Right kidney (tissue), 1 donor: ENCODE measurements at regions not wholly inside any gene's neighbourhood (a gene's known extent, or its start where the extent isn't known, plus 50 kb on each side); places are given as distances from the start of the nearest gene placed in this dataset.
"Not testable (repeated sequence)": the region's sequence is repeated elsewhere in the genome, so short reads cannot be mapped to it uniquely, and the experiment has no call there.

Experiments used
- DNase-seq: peaks from one replicate; pipeline ENCODE4 v3.0.0-alpha.2; 2016

DNA sequence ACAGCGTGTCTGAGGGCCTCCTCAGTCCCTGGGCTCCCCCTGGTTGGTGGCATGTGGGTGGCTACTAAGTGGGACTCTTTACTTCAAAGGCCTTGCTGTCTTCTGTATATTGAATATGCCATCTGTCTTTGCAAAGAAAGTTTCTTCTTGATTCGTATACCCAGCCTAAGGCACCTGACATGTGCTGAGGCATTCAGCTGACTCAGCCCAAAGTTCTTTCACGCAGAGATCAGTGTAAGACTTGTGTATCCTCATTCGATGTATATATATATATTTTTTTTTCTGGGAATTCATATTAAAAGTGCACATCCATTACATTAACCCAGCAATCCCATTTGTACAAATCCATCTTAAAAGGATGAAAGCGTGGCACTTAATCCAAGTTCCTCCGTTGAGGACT is 115.1 kb upstream of the PMEPA1 start:
- no peak for DNase-seq

DNA sequence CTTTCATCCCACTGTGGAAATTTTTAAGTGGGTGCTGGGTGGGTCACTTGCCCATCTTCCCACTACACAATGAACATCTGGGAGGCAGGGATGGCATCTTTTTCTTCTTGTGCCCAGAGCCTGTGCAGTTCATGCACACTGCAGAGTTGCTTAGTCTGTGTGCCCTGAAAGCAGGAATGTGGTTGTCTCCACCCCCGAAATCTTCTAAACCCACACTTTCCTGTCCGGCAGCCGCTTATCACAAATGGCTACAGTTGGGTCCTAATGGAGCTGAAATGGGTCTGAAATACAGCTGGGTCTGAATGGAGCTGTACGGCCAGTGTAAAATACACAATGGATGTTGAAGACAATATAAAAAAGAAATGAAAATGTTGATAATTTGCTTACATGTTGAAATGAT is 112.1 kb upstream of the PMEPA1 start:
- no peak for DNase-seq

DNA sequence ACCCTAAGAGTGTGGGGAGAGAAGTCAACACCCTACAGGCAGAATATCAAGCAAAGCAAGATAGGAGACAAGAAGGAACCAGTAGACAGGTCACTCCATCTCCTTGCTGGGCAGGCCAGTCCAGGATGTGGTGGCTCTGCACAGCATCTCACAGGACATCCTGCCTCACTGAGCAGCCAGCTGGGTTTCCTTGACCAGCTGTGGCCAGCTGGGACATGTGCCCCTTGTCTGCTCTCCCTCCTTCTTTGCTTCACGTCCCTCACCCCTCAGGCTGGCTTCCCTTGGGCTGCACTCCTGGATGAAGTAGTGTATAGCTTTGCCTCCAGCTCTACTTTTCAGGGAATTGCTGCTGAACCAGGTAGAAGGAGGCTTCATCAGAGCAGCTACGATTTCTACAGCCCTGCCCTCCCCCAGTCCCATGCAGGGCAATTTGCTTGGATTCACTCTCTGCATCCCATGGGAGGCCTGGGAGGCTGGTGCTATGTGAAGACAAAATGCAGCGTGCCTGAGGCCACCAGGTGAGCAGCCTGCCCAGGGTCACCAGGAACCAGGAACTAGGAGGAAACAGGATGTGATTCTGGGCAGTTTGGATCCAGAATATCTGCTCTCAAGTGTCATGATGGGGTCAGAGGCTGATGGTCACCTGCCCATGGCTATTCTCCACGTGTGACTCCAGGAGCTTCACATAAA is 110.0 kb upstream of the PMEPA1 start:
- DNase-seq, result no peak

DNA sequence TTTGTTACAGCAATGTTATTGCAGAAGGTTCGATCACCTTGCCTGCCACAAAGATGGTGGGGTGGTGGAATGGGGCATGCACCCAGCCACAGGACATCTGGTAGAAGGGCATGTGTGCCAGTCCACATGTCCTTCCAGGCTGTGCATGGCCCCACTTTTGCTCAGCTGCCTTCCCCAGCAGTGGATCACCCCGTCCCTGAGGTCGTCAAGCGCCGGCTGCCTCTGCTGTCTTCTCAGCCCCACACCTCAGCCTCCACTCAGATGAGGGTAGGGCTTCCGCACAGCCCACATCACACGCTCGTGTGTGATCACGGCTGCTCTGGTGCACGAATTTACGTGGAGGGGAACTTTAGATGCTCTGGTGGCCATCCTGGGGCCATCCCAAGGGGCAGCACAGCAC is 109.5 kb upstream of the PMEPA1 start:
- no peak for DNase-seq

DNA sequence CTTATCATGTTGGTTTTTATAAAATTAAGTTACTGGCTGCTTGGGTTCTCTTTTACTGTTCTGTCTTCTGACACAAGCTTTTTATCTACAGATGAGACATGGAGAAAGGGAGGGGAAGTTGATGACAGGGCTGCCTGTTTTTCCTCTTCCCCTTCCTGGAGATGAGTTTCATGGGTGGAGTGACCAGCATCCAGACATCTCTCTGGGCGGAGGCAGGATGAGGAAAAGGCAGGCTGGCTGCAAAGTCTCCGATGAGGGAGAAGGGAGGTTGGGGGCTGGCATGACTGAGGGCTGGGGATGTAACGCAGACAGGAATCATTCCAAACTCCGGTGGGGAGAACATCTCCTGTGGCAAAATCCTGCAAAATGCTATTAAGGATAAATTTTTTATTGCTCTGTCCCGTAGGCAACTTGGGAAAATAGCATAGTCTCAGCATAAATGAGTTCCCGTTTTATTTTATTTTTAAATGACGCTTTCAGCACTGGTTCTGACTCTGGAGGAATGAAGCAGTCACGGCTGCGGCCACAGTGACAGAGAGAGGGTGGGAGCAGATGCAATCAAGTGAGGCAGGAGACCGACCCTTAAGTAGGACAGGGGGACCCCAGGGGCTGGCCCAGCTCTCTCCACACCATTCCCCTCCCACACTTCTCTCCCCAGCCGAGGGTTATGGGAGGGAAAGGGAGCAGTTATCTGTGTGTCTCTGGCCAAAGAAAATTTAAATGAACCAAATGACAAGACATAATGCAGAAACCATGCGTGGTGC is 108.8 kb upstream of the PMEPA1 start:
- DNase-seq, result no peak

DNA sequence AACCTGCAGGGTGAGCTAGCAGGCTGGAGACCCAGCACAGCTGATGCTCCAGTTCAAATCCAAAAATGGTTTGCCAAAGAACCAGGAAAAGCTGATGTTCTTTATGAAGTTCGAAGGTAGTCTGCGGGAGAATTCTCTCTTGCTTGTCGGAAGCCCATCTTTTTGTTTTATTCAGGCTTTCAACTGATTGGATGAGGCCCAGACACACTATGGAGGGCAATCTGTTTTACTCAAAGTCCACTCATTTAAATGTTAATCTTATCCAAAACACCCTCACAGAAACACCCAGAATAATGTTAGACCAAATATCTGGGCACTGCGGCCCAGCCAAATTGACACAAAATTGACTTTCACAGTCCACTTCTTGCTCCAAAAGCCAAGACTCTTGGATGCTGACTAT is 105.6 kb upstream of the PMEPA1 start:
- no peak for DNase-seq

DNA sequence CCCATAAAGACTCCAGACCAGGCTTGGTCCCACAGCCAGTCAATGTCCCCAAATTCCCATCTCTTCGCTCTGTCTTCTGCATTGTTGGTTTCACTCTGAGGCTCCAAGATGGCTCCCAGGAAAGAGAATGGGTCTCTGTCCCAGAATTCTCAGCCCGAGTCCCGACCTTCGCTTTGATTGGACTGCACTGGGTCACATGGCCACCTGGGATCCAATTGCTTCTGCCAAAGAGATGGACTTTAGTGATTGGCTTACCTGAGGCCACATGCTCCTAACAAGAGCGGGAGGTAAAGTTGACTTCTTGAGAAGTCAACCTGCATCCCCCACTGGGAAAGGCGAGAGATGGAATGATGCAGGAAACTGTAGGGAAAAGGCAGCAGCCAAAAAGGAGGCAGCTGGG is 104.7 kb upstream of the PMEPA1 start:
- no peak for DNase-seq

DNA sequence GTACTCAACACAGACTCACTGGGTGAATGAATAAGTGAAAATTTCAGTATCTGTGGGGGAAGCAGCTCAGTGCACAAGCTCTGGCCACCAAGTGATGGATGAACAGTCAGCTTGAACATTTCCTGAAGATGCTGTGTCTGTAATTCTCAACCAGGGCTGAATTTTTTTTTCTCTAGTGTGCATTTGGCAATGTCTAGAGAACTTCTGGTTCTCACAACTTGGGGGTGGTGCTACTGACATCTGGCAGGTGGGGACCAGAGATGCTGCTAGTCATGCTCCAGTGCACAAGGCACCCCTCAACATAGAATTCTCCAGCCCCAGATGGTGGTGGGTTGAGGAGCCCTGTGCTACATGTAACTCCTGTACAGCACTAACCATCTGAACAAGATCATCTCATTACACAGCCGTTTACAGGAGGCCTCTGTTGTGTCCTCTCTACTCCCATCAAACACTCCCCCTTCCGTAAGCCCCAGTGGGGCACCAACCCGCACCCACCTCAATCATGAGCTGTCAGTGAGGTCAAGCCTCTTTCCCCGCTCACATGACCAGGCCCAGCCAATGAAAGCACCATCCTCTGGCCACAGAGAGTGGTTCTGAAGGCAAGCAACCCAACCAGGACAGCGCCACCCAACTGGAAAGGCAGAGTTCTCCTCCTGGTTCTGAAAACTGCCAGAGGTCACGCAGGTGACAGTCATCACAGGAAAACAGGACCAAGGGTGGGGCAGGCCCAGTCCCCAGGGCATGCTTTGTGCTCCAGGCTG is 103.9 kb upstream of the PMEPA1 start:
- DNase-seq, result no peak

DNA sequence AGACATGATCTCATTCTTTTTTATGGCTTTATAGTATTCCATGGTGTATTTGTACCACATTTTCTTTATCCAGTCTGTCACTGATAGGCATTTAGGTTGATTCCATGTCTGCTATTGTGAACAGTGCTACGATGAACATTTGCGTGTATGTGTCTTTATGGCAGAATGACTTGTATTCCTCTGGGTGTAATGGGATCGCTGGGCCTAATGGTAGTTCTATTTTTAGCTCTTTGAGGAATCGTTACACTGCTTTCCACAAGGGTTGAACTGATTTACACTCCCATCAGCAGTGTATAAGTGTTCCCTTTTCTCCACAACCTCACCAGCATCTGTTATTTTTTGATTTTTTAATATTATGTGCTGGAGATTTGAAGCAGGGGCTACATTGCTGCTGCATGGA is 102.8 kb upstream of the PMEPA1 start:
- not testable (repeated sequence) for DNase-seq

DNA sequence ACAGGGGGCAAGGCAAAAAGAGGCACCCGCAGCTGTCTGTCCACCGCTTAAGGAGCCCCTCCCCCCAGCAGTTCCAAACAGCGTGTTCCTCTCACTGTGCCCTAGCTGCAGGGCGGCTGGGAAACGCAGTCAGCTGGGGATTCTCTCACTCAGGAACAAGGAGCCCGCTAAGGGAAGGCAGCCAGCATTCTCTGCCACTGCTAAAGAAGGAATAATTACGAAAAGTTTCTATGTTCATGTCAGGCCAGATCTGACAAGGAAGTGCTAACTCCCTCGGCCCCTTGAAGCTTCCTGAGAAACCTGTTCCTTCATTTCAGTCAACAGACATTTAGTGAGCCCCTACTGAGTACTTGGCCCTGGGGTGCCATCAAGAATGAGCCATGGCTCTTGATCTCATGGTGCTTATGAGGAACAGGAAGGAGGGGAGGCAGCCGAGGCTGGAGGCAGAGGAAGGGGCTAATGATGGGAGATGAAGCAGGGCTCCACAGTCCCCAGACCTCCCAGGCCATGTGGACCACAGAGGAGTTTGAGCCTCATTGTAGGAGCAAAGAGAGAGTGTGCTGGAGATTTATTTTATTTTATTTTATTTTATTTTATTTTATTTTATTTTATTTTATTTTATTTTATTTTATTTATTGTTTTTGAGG is 101.7 kb upstream of the PMEPA1 start:
- DNase-seq, result no peak

DNA sequence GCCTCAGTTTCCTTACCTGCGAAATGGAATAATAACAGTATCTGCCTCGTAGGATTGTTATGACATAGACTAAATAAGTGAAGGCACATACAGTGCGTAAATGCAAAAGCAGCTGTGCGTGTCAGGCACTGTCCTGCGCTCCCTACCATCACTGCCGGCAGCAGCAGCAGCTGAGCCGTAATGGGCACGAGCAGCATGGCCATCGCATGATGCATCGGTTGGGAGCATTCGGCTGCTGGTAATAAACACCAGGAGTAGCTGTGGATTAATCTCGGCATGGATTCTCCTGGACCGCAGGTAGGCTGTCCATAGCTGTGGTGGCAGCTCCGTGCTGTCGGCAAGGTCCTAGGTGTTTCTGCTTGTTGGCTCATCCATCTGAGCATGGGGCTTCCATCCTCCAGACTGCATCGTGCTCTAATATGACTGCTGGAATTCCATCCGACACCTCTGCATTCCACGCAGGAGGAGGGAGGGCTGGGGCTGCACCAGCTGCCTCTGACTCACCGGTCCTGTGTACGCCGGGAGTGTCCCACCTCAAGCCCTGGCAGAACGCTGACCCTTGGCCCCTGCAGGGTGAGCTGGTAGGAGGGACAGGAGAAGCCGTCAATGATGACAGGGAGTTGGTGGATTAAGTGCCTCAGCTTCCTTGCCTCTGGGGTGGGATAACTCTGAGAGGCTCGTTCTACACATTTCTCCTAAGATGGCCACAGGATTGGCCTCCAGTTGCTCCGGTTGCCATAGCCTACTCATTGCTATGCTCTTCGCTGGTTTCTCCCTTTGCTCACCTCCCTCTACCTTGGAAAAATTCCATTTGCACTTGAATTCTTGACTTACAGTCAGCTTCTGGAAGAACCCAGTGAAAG is 100.9 kb upstream of the PMEPA1 start:
- DNase-seq, result no peak

DNA sequence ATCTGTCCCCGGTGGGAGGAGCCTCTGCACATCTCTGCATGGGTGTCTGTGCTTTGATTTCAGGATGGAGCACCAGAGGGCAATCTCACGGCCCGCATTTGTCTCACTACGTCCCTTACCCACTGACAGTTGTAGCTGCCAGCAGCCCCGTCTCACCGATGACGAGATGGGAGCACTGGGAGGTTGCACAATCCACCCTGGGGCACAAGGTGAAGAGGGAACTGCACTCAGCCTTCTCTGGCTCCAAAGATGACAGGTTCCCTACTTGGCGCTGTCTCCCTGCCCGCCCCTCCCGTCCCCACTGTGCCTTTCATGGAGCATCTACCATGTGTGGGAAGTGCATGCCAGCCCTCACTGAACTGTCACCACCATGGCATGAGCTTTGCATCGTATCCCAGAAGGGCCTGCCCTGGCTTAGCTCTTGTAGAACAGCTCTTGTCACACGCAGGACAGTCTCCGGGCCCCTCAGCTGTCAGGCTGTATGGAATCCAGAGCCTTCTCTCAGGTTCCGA is 99.9 kb upstream of the PMEPA1 start:
- no peak for DNase-seq

DNA sequence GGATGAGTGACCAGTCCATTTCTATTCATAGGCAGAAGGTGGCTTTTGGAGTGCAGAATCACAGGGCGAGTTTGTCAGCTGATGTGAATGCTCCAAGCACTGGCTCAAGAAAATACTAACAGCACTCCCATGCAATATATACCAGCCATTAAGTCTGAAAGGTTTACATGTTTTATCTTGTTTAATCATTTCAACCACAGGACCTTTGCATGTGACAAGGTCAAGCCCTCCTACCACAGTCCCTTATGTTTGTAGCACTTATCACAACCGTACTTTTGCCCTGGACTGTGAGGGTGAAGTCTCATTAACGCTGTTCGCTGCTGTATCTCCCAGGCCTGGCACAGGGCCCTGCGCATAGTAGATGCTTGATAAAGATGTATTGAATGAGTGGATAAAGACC is 99.3 kb upstream of the PMEPA1 start:
- DNase-seq, result no peak

DNA sequence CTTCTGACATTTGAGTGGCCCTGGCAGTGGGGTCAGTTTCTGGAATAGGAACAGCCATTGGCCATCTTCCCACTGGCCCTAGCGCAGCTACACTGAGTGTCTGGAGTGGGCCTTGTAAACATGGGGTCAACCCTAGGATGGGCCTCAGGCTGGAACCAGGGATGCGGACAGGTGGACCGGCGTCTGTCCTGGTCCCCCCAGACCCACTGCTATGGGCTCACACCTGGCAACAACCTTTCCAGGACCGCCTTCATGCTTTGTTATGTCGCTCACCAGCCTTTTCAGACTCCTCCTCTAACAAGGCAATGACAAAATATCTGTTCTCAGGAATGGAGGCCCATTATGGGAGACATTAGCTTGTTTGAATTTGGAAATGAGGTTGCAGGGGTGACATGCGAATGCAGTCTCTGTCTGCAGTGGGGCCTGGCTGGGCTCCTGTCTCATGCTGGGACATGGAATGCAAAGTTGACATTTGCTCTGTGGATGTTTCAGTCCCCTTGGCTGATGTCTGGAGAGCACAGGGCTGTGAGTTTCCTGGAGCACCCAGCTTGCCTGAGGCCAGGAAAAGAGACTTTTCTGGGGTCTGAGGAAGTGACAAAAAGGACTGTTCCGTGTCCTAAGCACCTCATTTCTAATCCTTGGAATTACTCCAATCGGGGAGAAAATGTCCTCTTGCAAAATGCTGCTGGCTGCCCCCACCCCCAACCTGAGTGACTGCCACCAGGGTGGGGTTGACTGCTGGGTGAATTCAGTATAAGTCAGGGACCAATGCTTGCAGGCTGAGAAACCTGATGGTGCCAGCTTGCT is 98.7 kb upstream of the PMEPA1 start:
- DNase-seq, result no peak

DNA sequence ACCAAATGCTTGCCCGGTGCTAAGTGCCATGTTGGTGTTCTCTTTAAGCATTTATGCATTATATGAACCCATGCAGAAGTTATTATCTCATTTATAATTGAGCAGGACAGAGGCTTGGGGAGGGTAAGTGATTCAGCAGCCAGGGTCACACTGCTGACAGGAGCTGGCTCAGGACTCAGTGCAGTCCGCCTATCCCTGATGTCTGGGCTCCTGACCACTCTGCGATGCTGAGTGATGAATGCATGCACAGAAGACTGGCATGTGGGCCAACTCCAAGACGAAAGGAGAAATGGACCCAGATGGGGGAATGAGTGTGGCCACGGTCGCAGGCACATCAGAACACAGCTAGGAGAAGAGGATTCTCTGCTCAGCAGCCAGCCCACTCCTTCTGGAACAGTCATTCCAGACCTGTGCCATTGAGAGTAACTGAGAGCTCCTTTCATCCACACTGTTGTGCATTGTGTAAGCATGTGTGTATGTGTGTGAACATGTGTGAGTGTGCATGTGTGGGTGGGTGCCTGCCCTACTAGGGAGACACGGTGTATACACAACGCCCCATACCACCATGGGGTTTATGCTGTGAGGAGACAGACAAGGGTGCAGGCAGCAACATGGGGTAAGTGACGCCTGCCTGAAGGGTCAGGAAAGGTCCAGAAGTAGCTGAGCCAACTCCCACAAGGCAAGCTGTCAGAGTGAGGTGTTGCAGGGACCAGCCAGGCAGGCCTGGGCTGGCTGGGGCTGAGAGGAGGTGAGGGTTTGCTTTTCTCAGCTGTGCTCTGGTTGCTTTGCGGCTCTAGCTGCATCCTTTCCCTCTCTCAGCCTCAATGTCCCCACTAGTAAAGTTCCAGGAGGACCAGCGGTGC is 97.8 kb upstream of the PMEPA1 start:
- DNase-seq, result no peak

DNA sequence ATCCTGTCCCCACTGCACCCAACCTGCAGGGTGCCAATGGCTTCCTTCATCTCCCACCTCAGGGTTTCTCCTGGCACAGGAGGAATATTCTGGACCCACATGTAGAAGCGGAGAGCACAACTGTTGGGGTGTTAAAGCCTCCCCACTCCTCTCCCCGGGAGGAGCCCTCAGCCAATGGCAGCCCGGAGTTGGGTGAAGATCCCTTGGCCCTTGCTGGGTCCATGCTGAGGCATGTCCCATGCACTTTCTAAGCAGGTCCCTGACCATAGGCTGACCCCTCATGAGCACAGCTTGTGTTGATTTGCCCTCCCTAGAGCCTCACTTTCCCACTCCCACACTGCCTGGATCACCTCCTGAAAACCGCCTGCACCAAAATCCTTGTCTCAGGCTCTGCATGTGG is 97.2 kb upstream of the PMEPA1 start:
- DNase-seq, result no peak

DNA sequence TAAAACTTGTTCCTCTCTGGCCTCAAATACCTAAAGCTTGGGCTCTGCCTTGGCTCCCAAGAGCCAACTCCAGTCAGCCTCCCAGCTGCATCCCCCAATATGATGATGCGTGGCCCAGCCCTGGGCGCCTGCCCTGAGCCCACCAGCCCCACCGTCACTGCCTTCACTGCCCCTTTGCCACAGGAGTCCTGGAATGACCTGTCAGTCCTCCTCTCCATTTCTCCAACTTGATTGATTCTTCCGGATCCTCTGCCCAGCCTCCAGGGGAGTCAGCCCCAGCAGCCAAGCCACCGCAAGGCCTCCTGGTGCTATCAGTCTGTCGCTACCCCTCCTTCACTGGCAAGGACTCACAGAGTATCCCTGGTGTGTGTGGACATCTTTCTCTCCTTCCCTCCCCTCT is 96.7 kb upstream of the PMEPA1 start:
- DNase-seq, result no peak

DNA sequence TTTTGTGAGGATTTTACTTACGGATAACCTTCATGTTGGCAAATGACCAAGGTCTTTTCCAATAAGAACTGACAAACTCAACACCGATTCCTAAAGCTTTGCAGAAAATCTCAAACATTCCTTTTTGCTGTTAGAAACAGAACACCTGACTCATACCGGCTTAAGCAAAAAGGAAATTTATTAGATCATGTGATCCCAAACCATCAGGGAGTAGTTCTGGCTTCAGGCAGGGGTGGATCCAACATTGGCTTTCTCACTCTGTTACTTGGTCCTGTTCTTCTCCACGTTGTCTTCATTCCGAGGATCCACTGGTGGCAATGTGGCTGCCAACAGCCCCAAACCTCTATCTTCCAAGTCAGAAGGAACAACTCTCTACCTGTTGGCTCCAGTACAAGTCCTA is 95.9 kb upstream of the PMEPA1 start:
- no peak for DNase-seq

DNA sequence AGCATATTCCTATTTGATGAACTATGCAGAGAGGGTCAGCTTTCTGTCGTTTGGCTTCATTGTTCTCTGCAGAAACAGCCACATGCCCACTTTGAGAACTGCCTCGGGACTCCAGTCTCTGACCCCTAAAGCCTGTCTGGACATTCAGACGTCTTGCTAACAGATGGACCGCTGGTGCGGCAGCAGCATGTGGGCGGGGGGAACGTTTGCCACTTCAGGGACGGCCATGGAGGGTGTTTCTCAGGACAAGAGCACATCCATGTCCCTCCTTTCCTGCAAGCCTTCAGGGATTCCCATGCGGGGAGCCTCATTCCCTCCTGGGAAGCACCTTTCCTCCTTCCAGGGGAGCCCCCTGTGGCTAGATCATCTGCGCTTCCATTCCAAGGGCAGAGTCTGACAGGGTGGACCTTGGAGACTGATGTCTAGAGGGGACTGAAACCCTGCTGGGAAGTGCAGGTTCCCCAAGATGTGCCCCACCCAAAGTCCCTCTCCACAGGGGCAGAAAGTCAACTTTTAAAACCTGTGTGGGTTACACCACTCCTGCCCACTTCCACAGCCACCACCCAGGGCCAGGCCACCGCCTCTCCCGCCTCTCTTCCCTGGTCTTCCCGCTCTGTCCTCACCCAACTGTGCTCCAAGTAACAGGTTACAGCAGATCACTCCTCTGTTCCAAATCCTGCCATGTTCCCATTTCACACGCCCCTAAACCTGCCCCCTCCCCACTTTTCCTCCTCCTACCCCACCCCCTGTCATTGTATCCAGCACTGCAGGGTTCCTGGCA is 94.8 kb upstream of the PMEPA1 start:
- no peak for DNase-seq
